GM12872 (cell line): ENCODE measurements at regions not wholly inside any gene's neighbourhood (a gene's known extent, or its start where the extent isn't known, plus 50 kb on each side); places are given as distances from the start of the nearest gene placed in this dataset.

Experiments used
- TF ChIP-seq, protein P1 (sequence below): IDR thresholded peaks from 3 replicates; pipeline ENCODE4 v1.5.1; 2011; ENCODE audit warnings: low read depth, mild to moderate bottlenecking, low read length, moderate library complexity; ENCODE audit not compliant: insufficient read depth

DNA sequence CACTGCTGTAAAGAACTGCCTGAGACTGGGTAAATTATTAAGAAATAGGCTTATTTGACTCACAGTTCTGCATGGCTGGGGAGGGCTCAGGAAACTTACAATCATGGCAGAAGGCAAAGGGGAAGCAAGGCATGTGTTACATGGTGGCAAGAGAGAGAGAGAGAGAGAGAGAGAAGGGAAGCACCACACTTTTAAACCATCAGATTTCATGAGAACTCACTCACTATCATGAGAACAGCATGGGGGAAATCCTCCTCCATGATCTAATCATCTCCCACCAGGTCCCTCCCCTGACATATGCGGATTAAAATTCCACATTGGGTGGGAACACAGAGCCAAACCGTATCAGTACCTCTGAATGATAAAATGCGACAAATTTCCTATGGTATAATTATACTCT lies 203.9 kb upstream of the MARCKS start:
- TF ChIP-seq, protein P1, sequence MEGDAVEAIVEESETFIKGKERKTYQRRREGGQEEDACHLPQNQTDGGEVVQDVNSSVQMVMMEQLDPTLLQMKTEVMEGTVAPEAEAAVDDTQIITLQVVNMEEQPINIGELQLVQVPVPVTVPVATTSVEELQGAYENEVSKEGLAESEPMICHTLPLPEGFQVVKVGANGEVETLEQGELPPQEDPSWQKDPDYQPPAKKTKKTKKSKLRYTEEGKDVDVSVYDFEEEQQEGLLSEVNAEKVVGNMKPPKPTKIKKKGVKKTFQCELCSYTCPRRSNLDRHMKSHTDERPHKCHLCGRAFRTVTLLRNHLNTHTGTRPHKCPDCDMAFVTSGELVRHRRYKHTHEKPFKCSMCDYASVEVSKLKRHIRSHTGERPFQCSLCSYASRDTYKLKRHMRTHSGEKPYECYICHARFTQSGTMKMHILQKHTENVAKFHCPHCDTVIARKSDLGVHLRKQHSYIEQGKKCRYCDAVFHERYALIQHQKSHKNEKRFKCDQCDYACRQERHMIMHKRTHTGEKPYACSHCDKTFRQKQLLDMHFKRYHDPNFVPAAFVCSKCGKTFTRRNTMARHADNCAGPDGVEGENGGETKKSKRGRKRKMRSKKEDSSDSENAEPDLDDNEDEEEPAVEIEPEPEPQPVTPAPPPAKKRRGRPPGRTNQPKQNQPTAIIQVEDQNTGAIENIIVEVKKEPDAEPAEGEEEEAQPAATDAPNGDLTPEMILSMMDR = no peak

DNA sequence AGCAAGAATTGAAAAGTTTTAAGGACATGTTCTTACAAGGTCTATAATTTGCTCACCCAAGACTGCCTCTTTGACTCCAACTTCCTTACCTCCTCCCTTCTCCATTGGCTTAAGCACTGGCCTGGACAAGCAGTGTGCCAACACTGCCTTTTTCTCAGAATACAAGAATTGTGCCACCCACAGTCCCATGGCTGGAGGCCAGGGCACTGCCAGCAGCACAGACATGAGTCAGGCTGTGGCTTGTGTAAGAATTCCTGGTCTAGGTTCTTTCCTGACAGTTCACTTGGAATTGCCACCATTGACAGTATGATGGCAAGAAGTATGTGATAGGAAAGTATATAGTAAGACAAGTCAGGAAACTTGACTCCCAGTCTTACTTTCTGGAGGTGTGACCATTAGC lies 202.7 kb upstream of the MARCKS start:
- TF ChIP-seq, protein P1 = no peak

DNA sequence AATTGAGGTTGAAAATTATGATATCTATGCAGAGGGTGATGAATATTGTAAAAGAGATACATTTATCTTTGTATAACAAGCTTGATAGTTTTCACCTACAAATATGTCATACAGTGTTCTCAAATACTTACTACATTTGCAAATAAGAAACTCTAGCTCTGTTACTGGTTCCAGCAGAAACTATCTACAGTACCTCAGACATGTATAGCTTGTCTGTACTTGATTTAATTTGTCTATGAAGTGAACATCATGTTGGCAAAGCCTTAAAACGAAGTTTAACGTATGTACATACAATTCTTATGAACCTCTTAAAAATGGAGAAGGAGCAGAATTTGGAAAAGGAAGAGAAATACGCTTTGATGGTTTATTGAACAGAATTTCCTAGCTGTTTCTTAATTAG lies 201.4 kb upstream of the MARCKS start:
- TF ChIP-seq, protein P1 = no peak

DNA sequence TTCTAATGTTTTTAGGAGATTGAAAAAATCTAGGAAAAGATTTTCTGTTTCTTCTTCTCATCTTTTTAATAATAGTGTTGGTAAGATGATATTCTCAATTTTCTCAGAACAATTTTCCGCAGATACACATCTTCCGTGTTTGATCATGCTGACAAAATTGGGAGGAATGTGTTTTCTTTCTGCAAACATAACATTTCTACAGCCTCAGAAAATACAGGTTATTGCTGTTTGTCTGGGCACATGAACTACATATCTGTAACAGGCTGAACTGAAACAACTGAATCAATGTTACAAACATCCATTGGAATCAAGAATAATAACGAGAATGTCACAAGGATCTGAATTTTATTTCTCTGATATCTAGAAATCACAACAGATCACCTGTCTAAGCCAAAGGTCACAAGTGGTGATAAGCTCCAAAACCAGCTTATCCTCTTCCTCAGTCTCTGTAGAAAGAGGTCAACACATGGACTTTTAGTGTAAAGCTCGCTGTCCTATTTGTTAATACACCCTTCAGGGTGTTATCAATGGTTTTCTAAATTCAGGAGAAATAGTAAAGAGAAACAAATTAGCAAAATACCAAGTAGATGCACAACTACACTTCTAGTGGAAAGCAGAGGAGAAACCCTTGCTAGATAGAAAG lies 197.3 kb upstream of the MARCKS start:
- TF ChIP-seq, protein P1 = no peak

DNA sequence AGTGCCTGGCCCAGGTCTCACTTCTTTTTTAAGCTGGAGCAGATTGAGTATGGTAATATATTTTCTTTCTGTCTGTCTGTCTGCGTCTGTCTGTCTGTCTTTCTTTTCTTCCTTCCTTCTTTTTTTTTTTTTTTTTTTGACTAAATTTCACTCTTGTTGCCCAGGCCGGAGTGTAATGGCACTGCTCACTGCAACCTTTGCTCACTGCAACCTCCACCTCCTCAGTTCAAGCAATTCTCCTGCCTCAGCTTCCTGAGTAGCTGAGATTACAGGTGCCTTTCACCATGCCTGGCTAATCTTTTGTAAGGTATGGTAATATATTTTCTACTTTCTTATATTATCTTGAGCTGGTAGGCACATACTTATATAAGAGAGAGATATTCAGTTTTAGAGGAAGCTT lies 196.3 kb upstream of the MARCKS start:
- TF ChIP-seq, protein P1 = no peak

DNA sequence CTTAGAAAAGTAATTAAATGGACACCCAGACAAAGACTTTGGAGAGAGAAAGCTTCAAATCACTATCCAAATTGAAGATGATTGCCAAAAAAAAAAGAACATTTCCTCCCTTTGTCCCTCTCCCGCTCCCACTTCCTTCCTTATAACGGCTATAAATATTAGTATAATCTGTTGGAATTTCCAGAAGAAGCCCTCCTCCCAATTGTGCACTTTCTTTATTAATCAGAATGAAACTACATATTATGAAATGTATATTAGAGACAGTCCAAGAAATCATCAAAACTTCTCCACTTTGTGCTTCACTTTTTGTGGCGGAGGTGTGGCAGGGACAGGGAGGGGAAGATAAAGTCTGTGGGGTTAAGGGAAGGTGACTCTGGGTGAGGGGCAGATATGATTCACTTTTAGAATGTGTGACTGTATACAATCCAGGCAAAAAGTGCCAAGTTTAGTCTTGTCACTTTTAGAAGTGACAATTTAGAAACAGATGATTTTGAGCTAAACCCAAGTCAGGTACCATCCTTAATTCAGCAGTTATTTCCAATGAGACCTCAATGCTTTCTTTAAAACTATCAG lies 195.0 kb upstream of the MARCKS start:
- TF ChIP-seq, protein P1 = no peak

DNA sequence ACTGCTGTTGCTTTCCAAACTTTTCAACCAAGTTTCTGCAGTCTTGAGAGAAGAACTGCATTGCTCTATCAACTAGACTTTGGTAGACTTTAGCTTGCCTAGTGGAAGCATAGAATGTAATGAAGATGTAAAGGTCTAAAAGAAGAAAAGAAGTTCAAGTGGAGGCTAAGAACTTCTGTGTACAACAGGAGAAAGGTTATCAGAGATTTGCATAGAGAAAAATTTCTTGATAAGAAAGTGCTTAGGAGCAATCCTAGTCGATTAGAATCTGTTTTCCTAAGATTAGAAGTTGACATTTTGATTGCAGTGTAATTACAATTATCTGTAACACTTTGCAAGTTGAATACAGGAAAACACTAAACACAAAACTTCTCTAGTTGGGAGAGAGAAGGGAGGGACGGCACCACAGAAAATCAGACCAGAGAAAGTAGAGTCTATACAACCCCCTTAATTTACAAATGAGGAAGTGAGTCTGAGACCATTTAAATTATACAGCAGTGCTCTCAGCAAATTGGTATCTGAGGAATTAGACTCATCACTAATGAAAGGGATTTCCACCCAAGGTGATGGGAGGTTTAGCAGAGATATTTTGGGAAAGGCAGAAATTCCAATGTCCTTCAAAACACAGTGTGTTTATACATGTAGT lies 194.3 kb upstream of the MARCKS start:
- TF ChIP-seq, protein P1 = no peak
